ENCODE measurements at regions not wholly inside any gene's neighbourhood (a gene's known extent, or its start where the extent isn't known, plus 50 kb on each side); places are given as distances from the start of the nearest gene placed in this dataset.
"Not testable (repeated sequence)": the region's sequence is repeated elsewhere in the genome, so short reads cannot be mapped to it uniquely, and the experiment has no call there.

DNA sequence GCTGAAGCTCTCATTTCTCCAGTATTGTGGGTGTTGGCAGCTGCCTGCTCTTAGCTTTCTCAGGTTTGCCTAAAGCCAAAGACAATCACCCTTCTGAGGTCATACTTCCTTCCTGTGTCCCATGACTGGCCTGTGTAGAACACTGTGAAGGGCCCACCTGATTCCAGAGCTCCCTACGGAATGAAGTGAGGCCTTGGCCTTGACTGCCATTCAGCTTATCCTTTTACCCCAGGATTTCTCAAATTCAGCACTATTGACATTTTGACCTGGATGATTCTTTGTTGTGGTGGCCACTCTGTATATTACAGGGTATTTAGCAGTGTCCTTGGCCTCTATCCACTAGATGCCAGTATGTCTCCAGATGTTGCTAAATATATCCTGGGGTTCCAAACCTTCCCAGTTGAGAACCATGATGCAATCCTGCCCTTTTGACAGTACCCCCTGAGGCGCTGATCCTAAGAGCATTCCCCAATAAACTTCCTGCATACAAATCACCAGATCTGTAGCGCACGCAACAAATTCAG, 112.3 kb upstream of the KRR1 start:
- Histone ChIP-seq H3K9me3 (ENCODE audit: control insufficient read depth in 2 of 3, insufficient read depth in 1 of 3, low read length in 3 of 3) (no peaks in the 10 kb centered on the region), H3K4me3 (ENCODE audit: low read length in 3 of 3) (no peak overlapping the region), H3K27ac (ENCODE audit: low read depth in 2 of 2, low read length in 2 of 2) (no peak overlapping the region), H3K9ac (ENCODE audit: low read length in 3 of 3) (no peak overlapping the region), H3K36me3 (ENCODE audit: control insufficient read depth in 2 of 3, insufficient read depth in 3 of 3, low read length in 3 of 3) (no peaks in the 10 kb centered on the region), H3K4me1 (ENCODE audit: control insufficient read depth in 2 of 3, insufficient read depth in 2 of 3, low read depth in 1 of 3, low read length in 3 of 3) (no peaks in the 10 kb centered on the region), H3K27me3 (ENCODE audit: control insufficient read depth, insufficient read depth, low read length) (no peaks in the 10 kb centered on the region)
- FAIRE-seq: no peak
- TF ChIP-seq CTCF (IDR thresholded peaks at IDR 0.05; ENCODE audit: borderline replicate concordance, extremely low read depth, insufficient read depth): peak; percentile 25
- intact Hi-C loops (cut with DNase I): no loop called here
- DNase-seq: peak in 1 of 5 donors; percentile 17

- H3K27ac ChIP-seq (ENCODE audit: low read depth in 2 of 2, low read length in 2 of 2): no peak overlapping the region
- no peak for TF ChIP-seq CTCF (IDR thresholded peaks at IDR 0.05; ENCODE audit: borderline replicate concordance, extremely low read depth, insufficient read depth)
- H3K9me3 ChIP-seq (ENCODE audit: control insufficient read depth in 2 of 3, insufficient read depth in 1 of 3, low read length in 3 of 3): no peaks in the 10 kb centered on the region
- no peak for FAIRE-seq
- H3K36me3 ChIP-seq (ENCODE audit: control insufficient read depth in 2 of 3, insufficient read depth in 3 of 3, low read length in 3 of 3): no peaks in the 10 kb centered on the region
- no peak overlapping the region for H3K9ac ChIP-seq (ENCODE audit: low read length in 3 of 3)
- no peak overlapping the region for H3K4me3 ChIP-seq (ENCODE audit: low read length in 3 of 3)
- DNase-seq: no peak
- H3K27me3 ChIP-seq (ENCODE audit: control insufficient read depth, insufficient read depth, low read length): no peaks in the 10 kb centered on the region
- no peaks in the 10 kb centered on the region for H3K4me1 ChIP-seq (ENCODE audit: control insufficient read depth in 2 of 3, insufficient read depth in 2 of 3, low read depth in 1 of 3, low read length in 3 of 3)
- intact Hi-C loops (cut with DNase I): no loop called here
Measured at GRCh38 chr12:75622492-75622891, 111.1 kb upstream of the KRR1 start.

DNA sequence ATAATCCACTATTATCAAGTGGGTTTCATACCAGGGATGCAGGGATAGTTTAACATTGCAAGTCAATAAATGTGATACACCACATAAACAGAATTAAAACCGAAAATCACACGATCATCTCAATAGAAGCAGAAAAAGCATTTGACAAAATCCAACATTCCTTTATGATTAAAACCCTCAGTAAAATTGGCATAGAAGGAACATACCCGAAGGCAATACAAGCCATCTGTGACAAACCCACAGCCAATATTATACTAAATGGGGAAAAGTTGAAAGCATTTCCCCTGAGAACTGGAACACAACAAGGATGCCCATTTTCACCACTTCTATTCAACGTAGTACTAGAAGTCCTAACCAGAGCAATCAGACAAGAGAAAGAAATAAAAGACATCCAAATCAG, 103.0 kb upstream of the KRR1 start:
- H3K27ac ChIP-seq (ENCODE audit: low read depth in 2 of 2, low read length in 2 of 2); intact Hi-C loops (cut with DNase I); DNase-seq; FAIRE-seq; H3K27me3 ChIP-seq (ENCODE audit: control insufficient read depth, insufficient read depth, low read length); H3K36me3 ChIP-seq (ENCODE audit: control insufficient read depth in 2 of 3, insufficient read depth in 3 of 3, low read length in 3 of 3); H3K4me1 ChIP-seq (ENCODE audit: control insufficient read depth in 2 of 3, insufficient read depth in 2 of 3, low read depth in 1 of 3, low read length in 3 of 3); H3K9me3 ChIP-seq (ENCODE audit: control insufficient read depth in 2 of 3, insufficient read depth in 1 of 3, low read length in 3 of 3); H3K4me3 ChIP-seq (ENCODE audit: low read length in 3 of 3); H3K9ac ChIP-seq (ENCODE audit: low read length in 3 of 3): not testable (repeated sequence)

GRCh38 chr12:75613981-75614380, 102.6 kb upstream of the KRR1 start:
- FAIRE-seq: no peak
- TF ChIP-seq CTCF (IDR thresholded peaks at IDR 0.05; ENCODE audit: borderline replicate concordance, extremely low read depth, insufficient read depth): no peak
- no peak for DNase-seq
- H3K27ac ChIP-seq (ENCODE audit: low read depth in 2 of 2, low read length in 2 of 2): no peak overlapping the region
- no peak overlapping the region for H3K9ac ChIP-seq (ENCODE audit: low read length in 3 of 3)
- no peaks in the 10 kb centered on the region for H3K27me3 ChIP-seq (ENCODE audit: control insufficient read depth, insufficient read depth, low read length)
- intact Hi-C loops (cut with DNase I): no loop called here
- no peaks in the 10 kb centered on the region for H3K9me3 ChIP-seq (ENCODE audit: control insufficient read depth in 2 of 3, insufficient read depth in 1 of 3, low read length in 3 of 3)
- no peaks in the 10 kb centered on the region for H3K4me1 ChIP-seq (ENCODE audit: control insufficient read depth in 2 of 3, insufficient read depth in 2 of 3, low read depth in 1 of 3, low read length in 3 of 3)
- H3K4me3 ChIP-seq (ENCODE audit: low read length in 3 of 3): no peak overlapping the region
- no peaks in the 10 kb centered on the region for H3K36me3 ChIP-seq (ENCODE audit: control insufficient read depth in 2 of 3, insufficient read depth in 3 of 3, low read length in 3 of 3)

Measured in kidney (tissue), 13 donors.